Sigmoid colon (tissue), 4 donors: ENCODE measurements at regions not wholly inside any gene's neighbourhood (a gene's known extent, or its start where the extent isn't known, plus 50 kb on each side); places are given as distances from the start of the nearest gene placed in this dataset.

Experiments
- CTCF ChIP-seq, 4 experiments: fragments of 450-650 bp in 3 of 4; fragments of 200-600 bp in 1 of 4; IDR thresholded peaks; one replicate each; pipeline ENCODE4 v1.5.1; 2016 to 2019; ENCODE audit warnings: antibody characterized with exemption in 4 of 4, mild to moderate bottlenecking in 3 of 4, moderate library complexity in 2 of 4
- EP300 ChIP-seq, 4 donors: sonication (generic); formaldehyde crosslinking; IDR thresholded peaks; one replicate each; pipeline ENCODE4 v1.6.1; 2017; ENCODE audit warnings: antibody characterized with exemption in 4 of 4
- POLR2A ChIP-seq, 2 donors: fragments of 450-650 bp; IDR thresholded peaks; one replicate each; pipeline ENCODE4 v1.6.1; 2016; ENCODE audit warnings: antibody characterized with exemption in 2 of 2, mild to moderate bottlenecking in 2 of 2, moderate library complexity in 2 of 2

GRCh38 chr11:23536907-23537306, 676.6 kb upstream of the CCDC179 start:
- TF ChIP-seq POLR2A (IDR thresholded peaks at IDR 0.05) (no peak), EP300 (IDR thresholded peaks at IDR 0.05) (no peak), CTCF (IDR thresholded peaks at IDR 0.05) (no peak)
